Gastroesophageal sphincter (tissue), 3 donors: ENCODE measurements at regions not wholly inside any gene's neighbourhood (a gene's known extent, or its start where the extent isn't known, plus 50 kb on each side); places are given as distances from the start of the nearest gene placed in this dataset.

Source experiments
- POLR2A ChIP-seq, 2 donors: fragments of 450-650 bp; IDR thresholded peaks; one replicate each; pipeline ENCODE4 v1.6.1; 2017; ENCODE audit warnings: antibody characterized with exemption in 2 of 2, mild to moderate bottlenecking in 2 of 2, moderate library complexity in 1 of 2
- POLR2AphosphoS5 ChIP-seq: sonication (generic); formaldehyde crosslinking; IDR thresholded peaks from one replicate; pipeline ENCODE4 v1.6.1; 2017; ENCODE audit warnings: antibody characterized with exemption
- TF ChIP-seq, protein P1 (sequence below), 4 experiments: fragments of 200-600 bp in 2 of 4; fragments of 450-650 bp in 2 of 4; sonication (generic) in 1 of 4; IDR thresholded peaks; one replicate each; pipeline ENCODE4 v1.5.1; 2017 to 2019; ENCODE audit warnings: antibody characterized with exemption in 4 of 4, mild to moderate bottlenecking in 2 of 4, moderate library complexity in 2 of 4

DNA sequence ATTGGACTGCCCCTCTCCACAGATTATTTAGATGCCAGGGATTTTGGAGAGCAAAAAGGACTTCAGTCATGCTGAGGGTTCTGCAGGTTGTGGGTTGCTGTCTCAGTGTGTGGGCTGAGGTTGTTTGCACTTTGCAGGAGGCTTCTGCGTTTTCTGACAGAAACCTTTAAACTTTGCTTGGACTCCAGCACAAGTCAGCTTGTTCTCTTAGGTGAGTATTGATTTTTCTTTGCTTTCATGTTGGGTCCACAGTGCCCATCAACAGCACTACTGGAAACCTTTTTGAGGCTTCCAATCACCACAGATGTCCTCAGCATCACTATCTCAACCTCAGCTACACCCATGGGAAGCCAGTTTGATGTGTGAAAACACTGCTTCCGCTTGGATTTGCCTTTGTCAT, 764.3 kb upstream of the TSPY4 start:
- TF ChIP-seq POLR2AphosphoS5 (no peak), POLR2A (IDR thresholded peaks at IDR 0.05) (no peak)
- TF ChIP-seq, protein P1, sequence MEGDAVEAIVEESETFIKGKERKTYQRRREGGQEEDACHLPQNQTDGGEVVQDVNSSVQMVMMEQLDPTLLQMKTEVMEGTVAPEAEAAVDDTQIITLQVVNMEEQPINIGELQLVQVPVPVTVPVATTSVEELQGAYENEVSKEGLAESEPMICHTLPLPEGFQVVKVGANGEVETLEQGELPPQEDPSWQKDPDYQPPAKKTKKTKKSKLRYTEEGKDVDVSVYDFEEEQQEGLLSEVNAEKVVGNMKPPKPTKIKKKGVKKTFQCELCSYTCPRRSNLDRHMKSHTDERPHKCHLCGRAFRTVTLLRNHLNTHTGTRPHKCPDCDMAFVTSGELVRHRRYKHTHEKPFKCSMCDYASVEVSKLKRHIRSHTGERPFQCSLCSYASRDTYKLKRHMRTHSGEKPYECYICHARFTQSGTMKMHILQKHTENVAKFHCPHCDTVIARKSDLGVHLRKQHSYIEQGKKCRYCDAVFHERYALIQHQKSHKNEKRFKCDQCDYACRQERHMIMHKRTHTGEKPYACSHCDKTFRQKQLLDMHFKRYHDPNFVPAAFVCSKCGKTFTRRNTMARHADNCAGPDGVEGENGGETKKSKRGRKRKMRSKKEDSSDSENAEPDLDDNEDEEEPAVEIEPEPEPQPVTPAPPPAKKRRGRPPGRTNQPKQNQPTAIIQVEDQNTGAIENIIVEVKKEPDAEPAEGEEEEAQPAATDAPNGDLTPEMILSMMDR (IDR thresholded peaks at IDR 0.05), result no peak
